Hepatocyte (in vitro differentiated cells): ENCODE measurements at regions not wholly inside any gene's neighbourhood (a gene's known extent, or its start where the extent isn't known, plus 50 kb on each side); places are given as distances from the start of the nearest gene placed in this dataset.

Experiments used
- EZH2 ChIP-seq: fragments of 200-600 bp; sonication (generic); IDR thresholded peaks from 2 replicates; pipeline ENCODE4 v1.6.1; 2016; ENCODE audit warnings: antibody characterized with exemption, mild to moderate bottlenecking, borderline replicate concordance
- EZH2phosphoT487 ChIP-seq: fragments of 200-600 bp; sonication (generic); IDR thresholded peaks from one replicate; pipeline ENCODE4 v1.6.1; 2018; ENCODE audit warnings: antibody characterized with exemption, mild to moderate bottlenecking, low read depth, moderate library complexity; ENCODE audit not compliant: unreplicated experiment, severe bottlenecking
- TF ChIP-seq, protein P1 (sequence below): fragments of 200-600 bp; sonication (generic); IDR thresholded peaks from 2 replicates; pipeline ENCODE4 v1.5.1; 2016; ENCODE audit warnings: antibody characterized with exemption, mild to moderate bottlenecking; ENCODE audit not compliant: poor library complexity

- TF ChIP-seq, protein P1, sequence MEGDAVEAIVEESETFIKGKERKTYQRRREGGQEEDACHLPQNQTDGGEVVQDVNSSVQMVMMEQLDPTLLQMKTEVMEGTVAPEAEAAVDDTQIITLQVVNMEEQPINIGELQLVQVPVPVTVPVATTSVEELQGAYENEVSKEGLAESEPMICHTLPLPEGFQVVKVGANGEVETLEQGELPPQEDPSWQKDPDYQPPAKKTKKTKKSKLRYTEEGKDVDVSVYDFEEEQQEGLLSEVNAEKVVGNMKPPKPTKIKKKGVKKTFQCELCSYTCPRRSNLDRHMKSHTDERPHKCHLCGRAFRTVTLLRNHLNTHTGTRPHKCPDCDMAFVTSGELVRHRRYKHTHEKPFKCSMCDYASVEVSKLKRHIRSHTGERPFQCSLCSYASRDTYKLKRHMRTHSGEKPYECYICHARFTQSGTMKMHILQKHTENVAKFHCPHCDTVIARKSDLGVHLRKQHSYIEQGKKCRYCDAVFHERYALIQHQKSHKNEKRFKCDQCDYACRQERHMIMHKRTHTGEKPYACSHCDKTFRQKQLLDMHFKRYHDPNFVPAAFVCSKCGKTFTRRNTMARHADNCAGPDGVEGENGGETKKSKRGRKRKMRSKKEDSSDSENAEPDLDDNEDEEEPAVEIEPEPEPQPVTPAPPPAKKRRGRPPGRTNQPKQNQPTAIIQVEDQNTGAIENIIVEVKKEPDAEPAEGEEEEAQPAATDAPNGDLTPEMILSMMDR, result no peak
- TF ChIP-seq EZH2 (no peak), EZH2phosphoT487 (no peak)
Measured at GRCh38 chr6:74093361-74093760, 397.4 kb downstream of the CD109 start.
